AG08395 (cell line): ENCODE measurements at regions not wholly inside any gene's neighbourhood (a gene's known extent, or its start where the extent isn't known, plus 50 kb on each side); places are given as distances from the start of the nearest gene placed in this dataset.
A peak's percentile ranks its signal among the peaks of the same experiment; 100 is the strongest.

Experiments
- DNase-seq: peaks from one replicate; pipeline ENCODE4 v3.0.0; 2012; ENCODE audit warnings: mixed read lengths, low spot score

GRCh38 chr5:97728920-97729319 is 545.9 kb upstream of the RIOK2 start:
- DNase-seq: no peak

- no peak for DNase-seq
These were observed 546.9 kb upstream of the RIOK2 start for GRCh38 chr5:97729938-97730337.

- peak; percentile 40 for DNase-seq
These were observed 552.2 kb upstream of the RIOK2 start for GRCh38 chr5:97735209-97735608.

- DNase-seq: no peak
These were observed 554.6 kb upstream of the RIOK2 start for GRCh38 chr5:97737608-97738007.

- no peak for DNase-seq
These were observed 562.8 kb upstream of the RIOK2 start for GRCh38 chr5:97745817-97746216.

GRCh38 chr5:97750576-97750975 is 567.5 kb upstream of the RIOK2 start:
- no peak for DNase-seq

- no peak for DNase-seq
These were observed 568.5 kb upstream of the RIOK2 start for GRCh38 chr5:97751540-97751939.

GRCh38 chr5:97752871-97753270 is 569.8 kb upstream of the RIOK2 start:
- no peak for DNase-seq

GRCh38 chr5:97762483-97762882 is 579.4 kb upstream of the RIOK2 start:
- no peak for DNase-seq

- DNase-seq: peak; percentile 34
These were observed 581.7 kb upstream of the RIOK2 start for GRCh38 chr5:97764700-97765099.

GRCh38 chr5:97778451-97778850 is 595.4 kb upstream of the RIOK2 start:
- no peak for DNase-seq

GRCh38 chr5:97788369-97788768 is 605.3 kb upstream of the RIOK2 start:
- DNase-seq: no peak

GRCh38 chr5:97797994-97798451 is 615.0 kb upstream of the RIOK2 start:
- DNase-seq: no peak

- no peak for DNase-seq
These were observed 618.4 kb upstream of the RIOK2 start for GRCh38 chr5:97801461-97801860.

- DNase-seq: no peak
These were observed 637.1 kb upstream of the RIOK2 start for GRCh38 chr5:97820138-97820537.

- no peak for DNase-seq
These were observed 649.7 kb upstream of the RIOK2 start for GRCh38 chr5:97832645-97833296.

- no peak for DNase-seq
These were observed 651.5 kb upstream of the RIOK2 start for GRCh38 chr5:97834561-97834960.

- no peak for DNase-seq
These were observed 652.1 kb upstream of the RIOK2 start for GRCh38 chr5:97835112-97835511.

- DNase-seq: no peak
These were observed 653.8 kb upstream of the RIOK2 start for GRCh38 chr5:97836816-97837215.

GRCh38 chr5:97838214-97838613 is 655.2 kb upstream of the RIOK2 start:
- peak; percentile 77 for DNase-seq

GRCh38 chr5:97839341-97840086 is 656.5 kb upstream of the RIOK2 start:
- DNase-seq: no peak

GRCh38 chr5:97840643-97841042 is 657.6 kb upstream of the RIOK2 start:
- DNase-seq: no peak

- DNase-seq: no peak
These were observed 659.6 kb upstream of the RIOK2 start for GRCh38 chr5:97842687-97843086.

- no peak for DNase-seq
These were observed 661.8 kb upstream of the RIOK2 start for GRCh38 chr5:97844797-97845196.
